CD4-positive, alpha-beta T cell treated with Interleukin-15 for 4 hours (primary cell): ENCODE measurements at regions not wholly inside any gene's neighbourhood (a gene's known extent, or its start where the extent isn't known, plus 50 kb on each side); places are given as distances from the start of the nearest gene placed in this dataset.
"Not testable (repeated sequence)": the region's sequence is repeated elsewhere in the genome, so short reads cannot be mapped to it uniquely, and the experiment has no call there.

Source experiments
- DNase-seq: peaks from one replicate; pipeline ENCODE4 v3.0.0-alpha.2; 2020; ENCODE audit warnings: low spot score

DNA sequence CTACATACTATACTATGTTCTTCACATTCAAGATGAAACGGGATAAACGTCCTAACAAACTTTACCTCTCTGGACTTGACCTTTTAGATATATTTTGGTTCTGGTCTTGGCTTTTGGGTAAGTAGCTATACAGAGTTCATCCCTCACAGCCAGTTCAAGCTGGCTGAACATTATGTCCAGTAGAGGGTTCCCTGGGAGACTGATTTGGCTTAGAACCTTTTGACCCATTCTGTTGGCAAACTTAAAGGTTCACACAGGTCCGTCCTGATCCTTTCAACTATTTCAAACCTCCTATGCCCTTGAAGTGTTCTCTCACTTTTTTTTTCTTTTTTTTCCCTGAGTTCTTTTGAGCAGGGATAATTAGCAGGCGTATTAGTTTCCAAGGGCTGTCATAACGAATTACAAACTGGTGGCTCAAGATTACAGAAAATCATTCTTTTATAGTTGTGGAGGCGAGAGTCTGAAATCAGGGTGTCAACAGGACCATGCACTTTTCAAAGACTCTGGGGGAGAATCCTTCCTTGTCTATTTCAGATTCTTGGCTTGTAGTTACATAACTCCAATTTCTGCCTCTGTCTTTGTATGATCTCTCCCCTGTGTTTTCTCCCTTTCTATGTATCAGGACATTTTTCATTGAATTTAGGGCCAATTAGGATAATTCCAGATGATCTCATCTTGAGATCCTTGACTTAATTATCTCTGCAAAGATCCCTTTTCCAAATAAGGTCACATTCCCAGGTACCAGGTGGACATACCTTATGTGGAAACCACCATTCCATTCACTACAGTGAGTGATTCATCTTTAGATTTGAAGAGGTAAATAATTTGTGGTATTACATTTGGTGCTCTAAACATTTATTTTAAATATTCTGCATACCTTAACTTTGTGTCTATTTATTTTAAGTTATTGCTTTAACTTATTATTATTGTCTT is 257.4 kb upstream of the USP25 start:
- no peak for DNase-seq

DNA sequence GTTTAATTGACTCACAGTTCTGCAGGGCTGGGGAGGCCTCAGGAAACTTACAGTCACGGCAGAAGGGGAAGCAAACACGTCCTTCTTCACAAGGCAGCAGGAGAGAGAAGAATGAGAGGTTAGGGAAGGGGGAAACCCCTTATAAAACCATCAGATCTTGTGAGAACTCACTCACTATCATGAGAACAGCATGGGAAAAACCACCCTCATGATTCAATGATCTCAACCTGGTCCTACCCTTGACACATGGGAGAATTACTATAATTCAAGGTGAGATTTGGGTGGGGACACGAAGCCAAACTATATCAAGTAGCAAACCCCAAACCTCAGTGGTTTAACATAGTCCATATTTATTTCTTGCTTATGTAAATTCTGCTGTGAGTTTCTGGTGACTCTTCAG is 252.0 kb upstream of the USP25 start:
- DNase-seq: not testable (repeated sequence)

DNA sequence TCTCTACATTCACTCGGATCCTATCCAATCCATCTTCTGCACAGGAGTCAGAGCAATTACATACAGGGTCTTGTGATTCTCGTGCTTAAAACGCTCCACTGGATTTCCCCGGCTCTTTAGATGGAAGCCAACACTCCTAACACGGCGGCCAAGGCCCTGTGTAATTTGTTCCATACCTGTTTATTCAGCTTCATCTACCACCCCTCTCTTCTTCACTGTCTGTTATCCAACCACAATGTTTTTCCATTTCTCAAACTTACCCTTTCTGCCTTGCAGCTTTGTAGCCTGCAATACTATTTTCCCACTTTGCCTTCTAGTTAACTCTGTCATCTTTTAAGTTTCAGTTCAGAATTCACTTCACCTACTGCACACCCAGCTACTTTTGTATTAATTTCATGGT is 249.6 kb upstream of the USP25 start:
- DNase-seq: no peak

DNA sequence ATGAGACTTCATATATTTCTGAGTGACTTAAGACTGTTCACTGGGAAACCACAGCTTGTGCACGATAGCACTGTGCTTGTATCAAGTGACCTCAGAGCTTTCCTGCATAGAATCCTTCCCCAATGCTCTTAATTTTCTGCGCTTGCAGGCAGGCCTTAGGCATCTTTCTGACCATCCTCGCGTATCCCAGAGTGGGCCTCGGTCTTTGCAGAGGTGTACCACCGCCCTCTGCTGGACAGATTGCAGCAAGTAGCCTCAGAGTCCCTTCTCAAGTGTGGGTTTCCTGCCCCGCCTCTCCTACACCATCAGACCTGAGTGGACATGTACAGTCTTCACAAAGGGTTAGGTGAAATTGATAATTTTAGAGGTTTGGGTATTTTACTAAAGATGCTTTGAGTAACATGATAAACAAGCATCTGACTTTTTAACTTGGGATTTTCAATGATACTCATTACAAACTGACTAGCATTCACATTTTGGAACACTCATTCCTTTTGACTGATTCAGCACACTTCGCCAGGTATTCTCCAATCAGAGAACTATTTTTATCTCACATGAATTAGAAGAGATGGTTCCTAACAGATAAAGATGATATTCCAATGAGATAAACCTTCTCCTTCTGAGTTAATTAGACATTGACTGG is 246.5 kb upstream of the USP25 start:
- peak; percentile 73 for DNase-seq

DNA sequence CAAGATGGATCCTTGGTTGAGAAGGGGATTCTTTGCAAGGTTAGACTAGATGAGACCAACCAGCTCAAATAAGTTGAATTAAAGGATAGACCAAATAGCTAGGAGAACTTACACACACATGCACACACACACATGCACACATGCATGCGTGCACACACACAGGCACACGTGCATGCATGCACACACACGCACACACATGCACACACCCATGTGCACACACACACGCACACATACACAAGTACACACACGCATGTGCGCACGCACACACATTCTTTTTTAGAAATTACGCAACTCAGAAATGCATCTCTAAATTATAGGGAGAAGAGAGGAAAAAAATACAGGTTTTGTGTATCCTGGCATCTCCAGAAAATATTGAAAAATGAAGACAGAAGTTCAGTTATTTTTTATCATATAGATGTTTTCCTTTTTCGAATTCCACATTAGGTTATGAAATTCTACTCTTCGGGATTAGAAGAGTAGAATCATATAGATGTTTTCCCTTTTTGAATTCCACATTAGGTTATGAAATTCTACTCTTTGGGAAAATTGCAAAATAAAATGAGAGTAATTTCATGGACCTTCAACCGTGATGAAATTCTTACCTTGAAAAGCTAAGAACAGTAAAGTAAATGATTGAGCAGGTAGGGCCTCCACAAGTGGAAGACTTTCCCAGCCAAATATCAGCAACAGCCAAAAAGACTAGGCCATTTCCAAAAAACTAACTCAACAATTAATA is 243.2 kb upstream of the USP25 start:
- no peak for DNase-seq

DNA sequence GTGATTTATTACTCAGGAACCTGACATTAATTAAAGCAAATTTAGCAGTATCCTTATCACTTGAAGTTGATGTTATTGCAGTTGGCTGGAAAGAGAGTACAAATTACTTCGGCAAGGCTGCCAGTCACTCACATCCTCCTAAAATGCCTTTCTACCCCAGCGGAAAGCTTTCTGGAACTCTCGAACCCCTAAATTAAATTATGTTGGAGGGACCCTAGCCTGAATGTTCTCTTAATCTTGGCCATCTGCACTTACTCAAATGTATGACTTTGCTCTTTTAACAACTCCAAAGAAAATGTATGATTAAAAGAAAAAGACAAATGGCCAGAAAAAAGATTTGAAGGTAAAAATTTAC is 242.6 kb upstream of the USP25 start:
- no peak for DNase-seq

DNA sequence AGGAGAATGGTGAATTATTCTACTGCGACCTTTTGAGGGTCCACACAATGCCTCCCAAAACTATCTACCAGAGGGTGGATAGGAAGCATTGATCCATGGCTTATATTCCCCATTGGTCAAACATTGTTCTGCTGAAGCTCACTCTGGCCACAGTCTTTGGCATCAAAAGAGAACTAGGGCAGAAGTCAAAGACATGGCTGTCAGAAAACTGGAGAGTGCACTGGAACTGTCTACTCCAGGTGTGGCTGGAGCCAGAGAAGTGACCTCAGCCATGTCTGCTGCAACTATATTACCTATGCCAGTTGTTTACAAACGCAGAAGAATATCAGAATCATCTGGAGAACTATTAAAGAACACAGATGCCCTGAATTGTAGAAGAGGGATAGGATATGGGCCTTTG is 238.7 kb upstream of the USP25 start:
- DNase-seq: no peak

DNA sequence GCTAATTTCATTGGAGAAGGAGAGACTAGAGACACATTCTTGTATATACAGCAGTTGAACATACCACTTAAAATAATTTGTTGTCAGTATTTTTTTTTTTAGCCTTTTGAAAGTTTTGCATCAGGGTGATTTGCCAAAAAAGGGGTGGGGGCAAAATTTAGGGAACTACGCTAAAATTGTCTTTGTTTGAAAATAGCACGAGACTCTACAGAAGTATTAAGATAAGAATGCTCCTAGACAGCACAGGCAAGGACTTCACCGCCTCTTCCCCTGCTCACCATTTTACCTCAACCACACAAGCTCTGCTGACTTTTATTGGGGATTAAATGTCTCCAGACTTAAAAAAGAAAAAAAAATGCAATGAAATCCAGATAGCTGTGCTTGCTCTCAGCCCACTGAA is 236.1 kb upstream of the USP25 start:
- no peak for DNase-seq

DNA sequence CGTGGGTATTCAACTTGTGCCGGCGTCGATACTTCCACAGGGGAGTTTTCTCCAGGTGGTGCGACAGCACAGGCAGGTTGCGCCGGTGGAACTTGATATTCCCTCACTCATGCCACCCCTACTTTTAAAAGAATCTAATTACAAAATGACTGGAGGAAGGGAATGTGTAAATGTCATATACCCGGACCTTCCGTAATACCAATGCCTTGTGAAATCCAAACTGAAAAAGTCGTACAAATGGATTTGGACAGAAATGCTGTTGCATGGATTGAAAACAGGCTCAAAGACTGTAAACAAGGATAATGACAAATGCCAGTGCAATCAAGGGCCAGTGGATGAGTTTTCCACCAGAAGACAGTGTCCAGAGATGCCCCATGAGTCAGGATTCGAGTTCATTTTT is 235.3 kb upstream of the USP25 start:
- no peak for DNase-seq

DNA sequence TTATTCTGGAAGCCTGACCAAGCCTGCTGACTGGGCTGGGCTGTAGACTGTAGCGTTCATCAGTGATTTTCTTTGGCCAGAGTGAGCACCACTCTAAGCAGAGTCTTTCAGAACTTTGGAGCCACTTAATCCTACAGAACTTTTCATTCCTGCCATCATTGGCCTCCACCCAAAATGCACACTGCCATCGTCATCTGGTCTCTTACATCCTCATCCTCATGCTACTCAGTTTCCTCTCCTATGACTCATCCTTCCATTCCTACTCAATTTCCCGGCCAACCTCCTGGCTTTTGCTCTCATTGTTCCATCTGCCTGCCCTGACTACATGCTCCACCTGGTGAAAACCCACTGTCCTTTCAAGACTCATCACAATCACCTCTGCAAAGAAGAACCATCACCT is 233.8 kb upstream of the USP25 start:
- DNase-seq: no peak

DNA sequence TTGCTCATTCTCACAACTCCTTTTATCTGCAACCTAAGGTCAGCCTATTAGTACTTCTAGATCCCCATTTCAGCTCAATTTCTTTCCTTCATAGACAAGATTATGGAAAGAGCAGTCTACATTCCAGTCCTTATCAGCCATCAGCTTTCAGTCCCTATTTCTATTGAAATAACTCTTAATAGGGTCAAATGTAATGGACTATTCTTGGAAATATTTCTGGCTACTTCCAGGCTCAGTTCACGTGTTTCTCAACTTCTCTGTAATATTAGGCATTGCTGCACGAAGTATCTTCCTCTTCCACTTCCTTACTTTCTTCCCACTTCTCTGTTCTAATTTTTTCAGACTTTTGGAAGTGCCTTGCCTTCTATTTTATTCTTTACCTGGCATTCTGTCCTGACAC is 232.9 kb upstream of the USP25 start:
- DNase-seq: no peak

DNA sequence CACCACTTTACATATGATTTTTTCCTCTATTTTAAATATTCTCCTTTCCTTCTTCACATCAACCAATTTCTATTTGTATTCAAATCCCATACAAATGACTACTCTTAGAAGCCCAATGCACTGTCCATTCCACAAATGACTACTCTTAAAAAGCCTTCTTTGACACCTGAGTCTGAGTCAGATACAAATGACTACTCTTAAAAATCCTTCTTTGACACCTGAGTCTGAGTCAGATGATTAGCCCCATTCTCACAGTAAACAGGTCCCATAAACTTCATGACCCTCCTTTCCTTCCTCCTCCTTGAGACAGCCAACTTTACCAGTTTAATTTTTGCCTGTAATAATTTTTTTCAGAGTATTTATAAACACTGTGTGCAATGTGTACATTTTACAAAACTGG is 231.3 kb upstream of the USP25 start:
- no peak for DNase-seq

DNA sequence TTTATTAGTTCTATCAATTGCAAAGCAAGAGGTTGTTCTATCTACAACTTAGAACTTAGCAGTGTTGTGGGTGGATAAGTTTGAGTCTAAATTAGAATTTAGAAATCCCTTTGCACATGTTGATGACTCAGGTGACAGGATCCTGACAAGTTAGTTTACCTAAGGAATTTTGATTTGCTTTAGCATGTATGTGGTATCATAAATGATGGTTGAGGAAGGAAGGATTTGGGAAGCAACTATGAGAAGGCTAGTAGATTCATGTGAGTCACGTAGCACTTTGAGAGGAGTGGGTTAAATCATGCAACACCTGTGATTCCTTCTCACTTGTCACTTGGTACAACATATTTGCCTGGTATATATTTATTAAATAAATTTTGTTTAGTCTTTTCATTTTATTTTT is 223.7 kb upstream of the USP25 start:
- DNase-seq: no peak

DNA sequence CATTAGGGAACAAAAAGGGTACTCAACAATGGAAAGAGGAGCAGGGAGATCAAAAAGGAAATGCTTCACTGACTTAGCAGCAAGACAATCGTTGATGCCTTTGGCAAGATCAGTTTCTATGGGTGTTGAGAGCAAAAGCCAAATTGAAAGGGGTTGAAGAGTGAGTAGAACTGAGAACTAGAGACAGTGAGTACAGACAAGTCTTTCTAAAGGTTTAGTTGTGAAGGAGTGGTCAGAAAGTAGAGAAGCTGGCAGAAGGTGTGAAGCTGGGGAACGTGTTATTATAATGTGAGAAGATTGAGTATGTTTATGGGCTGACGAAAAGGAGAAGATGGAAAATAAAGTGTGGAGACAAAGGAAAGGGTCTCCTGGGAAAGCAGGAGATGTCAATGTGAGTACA is 221.2 kb upstream of the USP25 start:
- no peak for DNase-seq

DNA sequence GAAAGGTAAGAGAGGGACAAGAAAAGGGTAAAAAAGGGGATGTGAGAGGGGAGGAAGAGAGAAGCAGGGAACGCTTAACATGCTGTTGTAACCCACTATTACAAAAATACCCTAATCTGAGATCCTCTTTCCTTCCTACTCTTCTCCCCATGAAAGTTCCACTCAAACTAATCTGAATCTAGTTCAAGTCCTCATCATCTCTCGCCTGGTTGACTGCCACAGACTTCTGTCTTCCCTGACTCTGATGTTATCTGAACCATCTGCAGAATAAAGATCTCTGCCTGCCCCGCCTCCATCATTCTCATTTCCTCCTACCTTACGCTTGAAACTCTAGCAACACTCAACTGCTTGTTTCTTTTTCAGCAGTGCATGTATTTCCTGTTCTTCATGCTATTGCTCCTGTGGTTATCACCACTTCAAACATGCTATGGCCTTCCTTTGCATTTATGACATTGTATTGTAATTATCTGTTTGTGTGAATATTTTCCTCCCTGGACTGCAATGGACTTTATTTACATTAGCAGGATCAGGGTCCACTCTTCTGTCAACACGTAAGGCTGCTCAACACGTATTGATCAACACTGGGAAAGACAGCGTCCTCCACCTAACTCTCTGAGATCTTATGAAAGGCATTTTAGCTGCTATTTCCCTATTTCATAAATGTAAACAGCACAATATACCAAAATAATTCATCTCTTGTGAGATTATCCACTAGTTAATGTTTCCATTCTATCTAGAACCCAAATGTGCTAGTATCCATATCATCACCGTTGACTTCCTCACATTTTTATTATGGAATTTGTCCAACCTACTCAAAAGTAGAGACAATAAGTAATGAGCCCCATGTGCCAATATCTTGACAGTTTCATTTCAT is 215.5 kb upstream of the USP25 start:
- DNase-seq: peak; percentile 61

DNA sequence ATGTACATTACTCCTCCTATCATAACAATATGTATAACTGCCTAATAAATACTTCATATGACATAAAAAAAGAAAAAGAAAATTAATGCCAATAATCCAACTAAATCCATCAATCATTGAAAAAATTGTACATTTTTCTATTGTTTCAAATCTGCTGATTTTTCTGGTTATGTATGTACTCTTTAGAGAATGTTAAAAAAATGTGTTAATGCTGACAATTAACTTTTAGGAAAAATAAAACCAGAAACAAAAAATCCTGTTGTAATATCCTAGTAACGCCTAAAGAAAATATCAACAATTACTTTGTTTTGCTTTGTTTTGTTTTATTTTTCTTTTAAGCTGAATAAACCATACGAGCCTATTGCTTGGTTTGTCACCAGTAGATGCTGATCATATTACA is 213.9 kb upstream of the USP25 start:
- no peak for DNase-seq

DNA sequence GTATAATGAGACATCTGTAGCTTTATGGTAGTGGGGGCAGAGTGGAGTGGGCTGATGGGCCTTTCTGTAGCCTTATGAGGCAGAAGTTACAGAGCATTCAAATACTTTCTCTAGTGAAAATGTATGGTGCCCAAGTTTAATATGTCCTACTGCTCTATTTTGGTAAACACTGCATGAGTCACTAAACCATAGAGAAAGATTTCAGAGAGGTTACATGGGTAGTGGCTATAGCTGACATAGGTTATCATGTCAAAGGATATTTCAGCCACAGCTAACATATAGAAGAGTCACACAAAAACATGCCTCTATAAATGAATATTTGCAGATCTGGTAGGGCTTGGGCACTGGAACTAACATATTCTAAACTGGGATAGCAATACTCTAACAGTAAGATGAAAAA is 212.4 kb upstream of the USP25 start:
- no peak for DNase-seq

DNA sequence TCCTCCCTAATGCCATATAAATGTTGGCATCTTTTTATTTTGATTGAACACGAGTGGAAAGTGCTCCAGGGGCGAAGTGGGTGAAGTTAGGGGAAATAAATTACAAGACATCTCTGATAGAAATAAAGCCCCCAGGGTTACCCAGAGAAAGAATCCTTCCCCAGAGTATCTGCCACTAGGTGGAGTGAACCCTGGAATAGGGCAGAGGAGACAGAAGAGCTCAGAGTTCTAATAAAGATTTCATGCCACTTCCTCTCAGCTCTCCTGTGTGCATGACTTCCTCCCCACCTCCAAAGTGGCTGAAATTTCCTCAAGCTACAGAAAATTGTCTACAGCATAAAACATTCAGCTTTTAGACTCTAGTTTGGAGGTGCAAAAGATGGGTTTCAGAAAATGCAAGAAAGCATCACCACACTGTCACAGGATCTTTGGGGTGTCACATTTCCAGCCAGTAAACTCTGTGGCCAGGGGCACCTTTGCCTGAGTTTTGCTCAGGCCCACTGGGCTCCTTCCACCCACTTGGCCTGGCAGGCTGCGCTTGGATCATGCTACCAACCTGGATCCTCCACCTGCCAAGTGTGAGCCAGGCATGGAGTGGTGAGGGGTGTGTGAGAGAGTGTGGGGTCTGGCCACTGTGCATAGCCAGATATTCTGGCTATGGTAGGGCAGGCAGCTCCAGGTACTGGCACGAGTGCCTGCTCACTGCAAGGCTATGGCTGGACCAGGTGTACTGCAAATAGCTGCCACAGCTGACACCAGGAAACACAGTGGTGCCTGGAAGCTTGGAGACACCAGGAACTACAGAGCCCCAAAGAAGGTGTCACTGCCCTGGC is 208.8 kb upstream of the USP25 start:
- DNase-seq: no peak

DNA sequence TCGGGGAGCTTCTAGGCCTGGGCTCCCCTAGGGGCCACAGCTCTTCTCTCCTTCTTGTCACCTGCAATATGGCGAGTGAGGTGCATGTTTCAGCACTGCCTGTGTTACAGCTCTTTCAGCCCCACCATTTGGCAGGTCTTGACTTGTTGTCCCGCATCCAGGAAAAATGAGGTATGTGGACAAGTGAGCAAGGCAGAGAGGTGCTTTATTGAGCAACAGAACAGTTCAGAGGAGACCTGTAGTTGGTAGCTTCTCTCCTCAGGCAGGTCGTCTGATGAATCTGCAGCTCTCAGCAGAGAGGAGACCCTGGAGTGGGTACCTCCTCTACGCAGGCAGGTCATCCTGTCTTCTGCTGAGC is 208.2 kb upstream of the USP25 start:
- no peak for DNase-seq

DNA sequence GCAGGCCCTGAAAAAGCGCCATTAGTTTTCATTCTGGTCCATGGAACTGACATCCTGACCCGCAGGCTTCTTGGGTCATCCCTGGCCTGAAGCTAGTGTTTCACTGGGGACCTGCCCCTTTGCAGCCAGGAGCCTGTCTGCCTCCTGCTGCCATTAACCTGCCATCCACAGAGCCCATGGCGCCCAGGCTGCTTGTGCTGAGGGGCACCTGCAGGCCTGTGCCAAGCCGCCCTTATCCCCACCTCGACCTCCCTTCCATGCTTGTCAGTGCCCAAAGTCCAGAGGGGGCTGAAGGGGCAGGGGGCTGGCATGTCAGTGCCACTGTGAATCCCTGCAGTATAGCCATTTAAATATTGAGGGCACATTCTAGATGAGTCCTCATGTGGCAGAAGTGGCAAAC is 207.6 kb upstream of the USP25 start:
- DNase-seq: no peak

DNA sequence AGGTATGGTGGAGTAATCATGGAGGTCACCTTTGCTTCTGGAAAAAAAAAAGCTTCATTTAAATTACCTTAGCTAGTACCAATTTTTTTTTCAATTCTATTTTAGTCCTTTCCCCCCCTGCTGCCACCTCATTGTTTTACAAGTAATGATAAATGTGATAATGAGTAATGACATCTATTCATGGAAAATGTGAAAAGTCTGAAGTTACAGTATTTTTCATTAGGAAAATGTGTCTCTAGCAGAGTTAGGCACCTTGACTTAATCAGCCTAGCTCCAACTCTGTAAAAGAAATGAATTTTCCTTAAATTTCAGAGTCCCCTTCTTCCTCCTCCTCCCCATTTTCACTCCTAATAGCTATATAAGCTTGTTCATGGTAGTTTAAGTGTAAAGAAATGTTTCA is 204.9 kb upstream of the USP25 start:
- no peak for DNase-seq
